GM12872 (cell line): ENCODE measurements at regions not wholly inside any gene's neighbourhood (a gene's known extent, or its start where the extent isn't known, plus 50 kb on each side); places are given as distances from the start of the nearest gene placed in this dataset.

Experiments used
- TF ChIP-seq, protein P1 (sequence below): IDR thresholded peaks from 3 replicates; pipeline ENCODE4 v1.5.1; 2011; ENCODE audit warnings: low read depth, mild to moderate bottlenecking, low read length, moderate library complexity; ENCODE audit not compliant: insufficient read depth

- TF ChIP-seq, protein P1, sequence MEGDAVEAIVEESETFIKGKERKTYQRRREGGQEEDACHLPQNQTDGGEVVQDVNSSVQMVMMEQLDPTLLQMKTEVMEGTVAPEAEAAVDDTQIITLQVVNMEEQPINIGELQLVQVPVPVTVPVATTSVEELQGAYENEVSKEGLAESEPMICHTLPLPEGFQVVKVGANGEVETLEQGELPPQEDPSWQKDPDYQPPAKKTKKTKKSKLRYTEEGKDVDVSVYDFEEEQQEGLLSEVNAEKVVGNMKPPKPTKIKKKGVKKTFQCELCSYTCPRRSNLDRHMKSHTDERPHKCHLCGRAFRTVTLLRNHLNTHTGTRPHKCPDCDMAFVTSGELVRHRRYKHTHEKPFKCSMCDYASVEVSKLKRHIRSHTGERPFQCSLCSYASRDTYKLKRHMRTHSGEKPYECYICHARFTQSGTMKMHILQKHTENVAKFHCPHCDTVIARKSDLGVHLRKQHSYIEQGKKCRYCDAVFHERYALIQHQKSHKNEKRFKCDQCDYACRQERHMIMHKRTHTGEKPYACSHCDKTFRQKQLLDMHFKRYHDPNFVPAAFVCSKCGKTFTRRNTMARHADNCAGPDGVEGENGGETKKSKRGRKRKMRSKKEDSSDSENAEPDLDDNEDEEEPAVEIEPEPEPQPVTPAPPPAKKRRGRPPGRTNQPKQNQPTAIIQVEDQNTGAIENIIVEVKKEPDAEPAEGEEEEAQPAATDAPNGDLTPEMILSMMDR = no peak
Measured at GRCh38 chr15:93870583-93870982, 360.8 kb upstream of the MCTP2 start.

GRCh38 chr15:93866948-93867347, 364.4 kb upstream of the MCTP2 start:
- TF ChIP-seq, protein P1 = no peak

DNA sequence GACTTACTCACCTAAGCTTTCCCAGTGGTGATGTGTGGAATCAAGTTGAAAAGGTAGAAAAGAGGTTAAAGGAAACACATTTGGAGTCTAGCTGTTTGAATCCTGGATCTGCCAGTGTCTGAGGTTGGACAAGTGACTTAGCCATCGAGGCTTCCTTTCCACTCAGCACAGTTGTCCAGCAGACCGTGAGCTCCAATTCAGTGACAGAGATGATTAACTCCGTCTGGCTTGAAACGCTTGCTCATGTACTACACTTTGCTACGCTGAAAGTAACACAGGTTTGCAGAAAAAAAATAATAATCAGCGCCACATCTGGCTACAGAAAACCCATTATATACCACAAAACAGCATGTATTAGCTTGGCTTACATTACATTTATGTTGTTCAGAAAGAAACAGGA, 364.9 kb upstream of the MCTP2 start:
- TF ChIP-seq, protein P1 = no peak

GRCh38 chr15:93865586-93865985, 365.8 kb upstream of the MCTP2 start:
- TF ChIP-seq, protein P1 = no peak

DNA sequence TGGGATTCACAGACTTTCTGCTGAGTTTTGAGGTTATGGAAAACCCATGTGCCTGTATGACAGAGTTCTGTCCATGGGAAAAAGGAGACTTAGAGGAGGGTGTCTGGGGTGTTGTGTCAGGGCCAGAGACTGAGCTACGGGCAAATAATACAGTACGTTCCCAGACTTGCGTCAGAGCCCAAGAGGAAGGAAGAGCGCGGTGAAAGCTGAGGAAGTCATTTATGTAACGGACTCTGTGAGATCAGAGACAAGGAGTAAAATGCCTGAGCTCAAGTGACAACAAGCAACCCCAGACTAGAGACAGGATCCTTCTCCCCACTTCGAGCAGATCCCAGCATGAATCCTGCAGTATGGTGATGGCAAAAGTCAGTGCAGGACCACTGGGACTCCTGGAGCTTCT, 368.6 kb upstream of the MCTP2 start:
- TF ChIP-seq, protein P1 = no peak

- TF ChIP-seq, protein P1 = no peak
Measured at GRCh38 chr15:93861956-93862741, 369.2 kb upstream of the MCTP2 start.

DNA sequence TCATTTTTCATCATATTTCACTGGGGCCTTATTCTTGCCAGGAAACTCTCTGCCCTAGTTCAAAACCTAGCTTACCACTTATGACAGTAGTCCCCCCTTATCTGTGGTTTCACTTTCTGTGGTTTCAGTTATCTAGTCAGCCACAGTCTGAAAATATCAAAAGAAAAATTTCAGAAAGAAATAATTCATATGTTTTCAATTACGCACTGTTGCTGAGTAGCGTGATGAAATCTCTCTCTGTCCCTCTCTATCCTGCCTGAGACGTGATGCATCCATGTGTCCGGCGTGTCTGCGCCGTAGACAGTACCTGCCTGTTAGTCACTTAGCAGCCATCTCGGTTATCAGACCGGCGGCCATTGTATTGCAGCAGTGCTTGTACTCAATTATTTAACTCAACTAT, 369.9 kb upstream of the MCTP2 start:
- TF ChIP-seq, protein P1 = no peak

DNA sequence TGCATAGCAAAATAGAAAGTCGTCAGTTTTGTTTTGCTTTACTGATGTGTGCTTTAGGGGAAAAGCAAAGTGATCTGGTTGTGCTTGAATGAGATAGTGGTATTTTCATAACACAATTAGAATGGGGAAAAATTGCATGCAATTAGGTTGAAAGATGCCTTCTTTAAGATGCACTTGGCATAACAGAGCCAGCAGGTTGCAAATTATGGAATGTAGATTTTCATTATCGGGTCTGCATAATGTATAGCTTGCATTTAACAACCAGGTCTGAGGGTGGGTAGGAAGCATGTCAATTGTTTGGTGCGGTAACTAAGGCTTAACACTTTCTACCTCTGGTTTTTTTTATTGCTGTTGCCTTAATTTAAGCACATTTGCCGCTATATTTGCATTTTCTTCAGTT, 370.7 kb upstream of the MCTP2 start:
- TF ChIP-seq, protein P1 = no peak
